ENCODE measurements at regions not wholly inside any gene's neighbourhood (a gene's known extent, or its start where the extent isn't known, plus 50 kb on each side); places are given as distances from the start of the nearest gene placed in this dataset.

DNA sequence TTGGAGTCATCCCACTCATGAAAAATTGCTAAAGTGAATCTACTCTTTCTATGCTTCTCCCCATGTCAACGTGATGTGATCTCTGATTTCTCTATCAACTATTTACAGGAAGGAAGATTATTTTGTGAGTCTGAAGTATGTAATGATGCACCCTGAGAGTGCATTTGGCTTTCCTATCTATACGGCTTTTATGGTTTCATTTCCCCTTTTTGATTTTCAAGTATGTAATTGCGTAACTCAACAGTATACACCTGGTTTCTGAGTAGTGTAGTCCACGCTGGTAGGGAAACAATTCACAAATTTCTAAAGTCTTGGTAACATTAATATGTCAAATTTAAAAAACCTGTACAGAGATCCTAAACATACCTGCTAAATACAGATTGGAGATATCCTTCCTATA, 194.7 kb upstream of the SEMA3A start:
- ChIA-PET CTCF (no interaction called here), POLR2A (no interaction called here)
- Histone ChIP-seq H3K36me3 (ENCODE audit: control insufficient read depth, insufficient read depth, low read length) (no peaks in the 10 kb centered on the region), H3K4me1 (ENCODE audit: control insufficient read depth, insufficient read depth, low read length) (no peaks in the 10 kb centered on the region), H3K4me3 (ENCODE audit: low read depth in 2 of 2, low read length in 2 of 2) (no peak overlapping the region), H3K27ac (ENCODE audit: low read length) (no peak overlapping the region; the same call in 1 of the 2 replicates), H3K9me3 (ENCODE audit: control insufficient read depth, insufficient read depth, low read depth, low read length) (no peaks in the 10 kb centered on the region), H3K27me3 (ENCODE audit: control insufficient read depth, insufficient read depth, low read length) (no peaks in the 10 kb centered on the region)
- intact Hi-C loops (cut with micrococcal nuclease; ENCODE audit: unreplicated experiment) = no loop called here
- DNase-seq (ENCODE audit: low read depth, low spot score) = no peak
- no peak for ATAC-seq
- in situ Hi-C loops (cut with HindIII; ENCODE audit: low pct_unique_long_range_greater_than_20kb, low sequenced_read_pairs) = no loop called here
- TF ChIP-seq, protein P1, sequence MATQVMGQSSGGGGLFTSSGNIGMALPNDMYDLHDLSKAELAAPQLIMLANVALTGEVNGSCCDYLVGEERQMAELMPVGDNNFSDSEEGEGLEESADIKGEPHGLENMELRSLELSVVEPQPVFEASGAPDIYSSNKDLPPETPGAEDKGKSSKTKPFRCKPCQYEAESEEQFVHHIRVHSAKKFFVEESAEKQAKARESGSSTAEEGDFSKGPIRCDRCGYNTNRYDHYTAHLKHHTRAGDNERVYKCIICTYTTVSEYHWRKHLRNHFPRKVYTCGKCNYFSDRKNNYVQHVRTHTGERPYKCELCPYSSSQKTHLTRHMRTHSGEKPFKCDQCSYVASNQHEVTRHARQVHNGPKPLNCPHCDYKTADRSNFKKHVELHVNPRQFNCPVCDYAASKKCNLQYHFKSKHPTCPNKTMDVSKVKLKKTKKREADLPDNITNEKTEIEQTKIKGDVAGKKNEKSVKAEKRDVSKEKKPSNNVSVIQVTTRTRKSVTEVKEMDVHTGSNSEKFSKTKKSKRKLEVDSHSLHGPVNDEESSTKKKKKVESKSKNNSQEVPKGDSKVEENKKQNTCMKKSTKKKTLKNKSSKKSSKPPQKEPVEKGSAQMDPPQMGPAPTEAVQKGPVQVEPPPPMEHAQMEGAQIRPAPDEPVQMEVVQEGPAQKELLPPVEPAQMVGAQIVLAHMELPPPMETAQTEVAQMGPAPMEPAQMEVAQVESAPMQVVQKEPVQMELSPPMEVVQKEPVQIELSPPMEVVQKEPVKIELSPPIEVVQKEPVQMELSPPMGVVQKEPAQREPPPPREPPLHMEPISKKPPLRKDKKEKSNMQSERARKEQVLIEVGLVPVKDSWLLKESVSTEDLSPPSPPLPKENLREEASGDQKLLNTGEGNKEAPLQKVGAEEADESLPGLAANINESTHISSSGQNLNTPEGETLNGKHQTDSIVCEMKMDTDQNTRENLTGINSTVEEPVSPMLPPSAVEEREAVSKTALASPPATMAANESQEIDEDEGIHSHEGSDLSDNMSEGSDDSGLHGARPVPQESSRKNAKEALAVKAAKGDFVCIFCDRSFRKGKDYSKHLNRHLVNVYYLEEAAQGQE (IDR thresholded peaks at IDR 0.05; ENCODE audit: insufficient read depth in 1 of 2, low read depth in 2 of 2, low read length in 1 of 2) = no peak
- BruUV-seq (replicated peaks) = no TSS peak

DNA sequence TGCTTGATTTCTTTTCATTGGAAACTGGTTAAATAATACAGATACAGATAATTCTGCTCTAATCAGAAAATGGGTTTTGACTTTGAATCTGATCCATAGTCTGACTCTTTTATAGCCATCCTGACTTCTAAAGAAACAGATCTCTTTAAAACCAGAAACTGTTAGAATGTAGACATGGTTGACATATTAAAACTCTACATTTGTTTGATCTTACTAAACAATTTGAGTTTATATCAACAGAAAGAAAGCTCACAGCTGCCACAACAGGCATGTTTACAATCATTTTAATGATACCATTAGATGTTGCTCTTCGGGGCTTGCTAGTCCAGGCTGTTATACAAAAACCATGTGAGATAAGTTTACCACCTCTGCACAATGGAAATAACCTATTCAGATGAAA, 193.0 kb upstream of the SEMA3A start:
- no peaks in the 10 kb centered on the region for H3K4me1 ChIP-seq (ENCODE audit: control insufficient read depth, insufficient read depth, low read length)
- BruUV-seq (replicated peaks) = no TSS peak
- ATAC-seq = no peak
- no peaks in the 10 kb centered on the region for H3K27me3 ChIP-seq (ENCODE audit: control insufficient read depth, insufficient read depth, low read length)
- intact Hi-C loops (cut with micrococcal nuclease; ENCODE audit: unreplicated experiment) = no loop called here
- no peak for DNase-seq (ENCODE audit: low read depth, low spot score)
- H3K36me3 ChIP-seq (ENCODE audit: control insufficient read depth, insufficient read depth, low read length) = no peaks in the 10 kb centered on the region
- ChIA-PET CTCF (no interaction called here), POLR2A (no interaction called here)
- in situ Hi-C loops (cut with HindIII; ENCODE audit: low pct_unique_long_range_greater_than_20kb, low sequenced_read_pairs) = no loop called here
- no peaks in the 10 kb centered on the region for H3K9me3 ChIP-seq (ENCODE audit: control insufficient read depth, insufficient read depth, low read depth, low read length)
- no peak overlapping the region for H3K4me3 ChIP-seq (ENCODE audit: low read depth in 2 of 2, low read length in 2 of 2)
- TF ChIP-seq TCF7L2 (IDR thresholded peaks at IDR 0.05; ENCODE audit: low read depth, low read length) = peak; percentile 73
- TF ChIP-seq, protein P2, sequence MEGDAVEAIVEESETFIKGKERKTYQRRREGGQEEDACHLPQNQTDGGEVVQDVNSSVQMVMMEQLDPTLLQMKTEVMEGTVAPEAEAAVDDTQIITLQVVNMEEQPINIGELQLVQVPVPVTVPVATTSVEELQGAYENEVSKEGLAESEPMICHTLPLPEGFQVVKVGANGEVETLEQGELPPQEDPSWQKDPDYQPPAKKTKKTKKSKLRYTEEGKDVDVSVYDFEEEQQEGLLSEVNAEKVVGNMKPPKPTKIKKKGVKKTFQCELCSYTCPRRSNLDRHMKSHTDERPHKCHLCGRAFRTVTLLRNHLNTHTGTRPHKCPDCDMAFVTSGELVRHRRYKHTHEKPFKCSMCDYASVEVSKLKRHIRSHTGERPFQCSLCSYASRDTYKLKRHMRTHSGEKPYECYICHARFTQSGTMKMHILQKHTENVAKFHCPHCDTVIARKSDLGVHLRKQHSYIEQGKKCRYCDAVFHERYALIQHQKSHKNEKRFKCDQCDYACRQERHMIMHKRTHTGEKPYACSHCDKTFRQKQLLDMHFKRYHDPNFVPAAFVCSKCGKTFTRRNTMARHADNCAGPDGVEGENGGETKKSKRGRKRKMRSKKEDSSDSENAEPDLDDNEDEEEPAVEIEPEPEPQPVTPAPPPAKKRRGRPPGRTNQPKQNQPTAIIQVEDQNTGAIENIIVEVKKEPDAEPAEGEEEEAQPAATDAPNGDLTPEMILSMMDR (IDR thresholded peaks at IDR 0.05) = no peak
- no peak overlapping the region for H3K27ac ChIP-seq (ENCODE audit: low read length)

DNA sequence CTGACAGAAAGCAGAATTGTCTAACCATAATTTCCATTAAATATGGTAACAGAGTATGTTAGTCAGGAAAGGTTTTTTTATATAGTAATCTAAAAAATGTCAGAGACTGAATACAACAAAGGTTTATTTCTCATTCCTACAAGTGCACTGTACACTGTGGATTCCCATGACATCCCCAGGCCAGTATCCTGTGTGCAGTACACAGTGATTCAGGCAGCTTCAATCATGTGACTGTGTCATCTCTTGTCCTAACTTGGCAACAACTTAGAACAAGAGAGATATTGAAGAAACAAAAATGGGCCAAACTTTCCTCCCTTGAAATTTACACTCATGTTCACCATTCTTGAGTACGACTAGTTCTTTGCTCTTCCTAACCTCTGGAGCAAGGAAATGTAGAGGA, 189.8 kb upstream of the SEMA3A start:
- ATAC-seq = no peak
- BruUV-seq (replicated peaks) = no TSS peak

More for the DNA sequence above, 189.8 kb upstream of the SEMA3A start:
- no peak for DNase-seq (ENCODE audit: low read depth, low spot score)
- in situ Hi-C loops (cut with HindIII; ENCODE audit: low pct_unique_long_range_greater_than_20kb, low sequenced_read_pairs) (no loop called here), intact Hi-C loops (cut with micrococcal nuclease; ENCODE audit: unreplicated experiment) (no loop called here)
- no peaks in the 10 kb centered on the region for H3K27me3 ChIP-seq (ENCODE audit: control insufficient read depth, insufficient read depth, low read length)
- no peak overlapping the region for H3K4me3 ChIP-seq (ENCODE audit: low read depth in 2 of 2, low read length in 2 of 2)
- ChIA-PET CTCF (no interaction called here), POLR2A (no interaction called here)
- no peaks in the 10 kb centered on the region for H3K36me3 ChIP-seq (ENCODE audit: control insufficient read depth, insufficient read depth, low read length)
- no peak overlapping the region for H3K27ac ChIP-seq (ENCODE audit: low read length)
- no peaks in the 10 kb centered on the region for H3K9me3 ChIP-seq (ENCODE audit: control insufficient read depth, insufficient read depth, low read depth, low read length)
- TF ChIP-seq, protein P1 (IDR thresholded peaks at IDR 0.05; ENCODE audit: insufficient read depth in 1 of 2, low read depth in 2 of 2, low read length in 1 of 2) = no peak
- TF ChIP-seq, protein P2 (IDR thresholded peaks at IDR 0.05) = no peak
- TF ChIP-seq SIN3A (IDR thresholded peaks at IDR 0.05; ENCODE audit: borderline replicate concordance, insufficient read depth, low read depth, low read length) (no peak), POLR2AphosphoS5 (IDR thresholded peaks at IDR 0.05; ENCODE audit: low read depth, low read length) (no peak)
- no peaks in the 10 kb centered on the region for H3K4me1 ChIP-seq (ENCODE audit: control insufficient read depth, insufficient read depth, low read length)
